GM18858 (cell line): ENCODE measurements at regions not wholly inside any gene's neighbourhood (a gene's known extent, or its start where the extent isn't known, plus 50 kb on each side); places are given as distances from the start of the nearest gene placed in this dataset.
"Not testable (repeated sequence)": the region's sequence is repeated elsewhere in the genome, so short reads cannot be mapped to it uniquely, and the experiment has no call there.

Experiments
- ATAC-seq: cut with Tn5 transposase; IDR thresholded peaks from one replicate; pipeline ENCODE4 v1.9.1; 2021; ENCODE audit not compliant: unreplicated experiment

DNA sequence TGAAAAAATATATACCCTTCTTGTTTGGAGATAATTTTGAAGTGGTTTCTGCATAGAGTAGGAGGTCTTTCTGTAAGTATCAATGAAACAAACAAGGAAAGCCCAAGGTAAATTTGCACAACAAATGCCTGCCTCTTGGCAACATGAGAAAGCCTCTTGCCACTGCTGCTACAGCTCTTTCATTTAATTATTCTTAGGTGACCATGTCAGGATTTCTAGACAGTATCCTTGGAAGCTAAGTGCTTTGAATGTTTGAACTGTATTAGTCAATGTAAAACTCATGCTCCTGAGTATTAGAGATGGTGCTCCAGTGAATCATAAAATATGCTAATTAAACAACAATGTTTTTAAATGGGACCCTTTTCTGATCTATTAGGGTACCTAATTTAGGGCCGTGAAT is 81.2 kb upstream of the ITGB1 start:
- ATAC-seq: no peak

DNA sequence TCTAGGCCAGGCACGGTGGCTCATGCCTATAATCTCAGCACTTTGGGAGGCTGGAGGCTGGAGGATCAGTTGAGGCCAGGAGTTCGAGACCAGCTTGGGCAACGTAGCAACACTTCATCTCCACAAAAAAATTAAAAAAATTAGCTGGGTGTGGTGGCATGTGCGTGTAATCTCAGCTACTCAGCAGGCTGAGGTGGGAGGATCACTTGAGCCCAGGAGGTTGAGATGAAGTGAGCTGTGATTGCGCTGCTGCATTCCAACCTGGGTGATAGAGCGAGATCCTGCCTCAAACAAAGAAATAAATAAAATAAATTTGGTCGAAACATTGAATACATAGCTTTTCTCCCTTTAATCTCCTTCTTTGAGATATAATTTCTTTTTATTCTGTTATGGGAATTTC is 80.6 kb upstream of the ITGB1 start:
- no peak for ATAC-seq

DNA sequence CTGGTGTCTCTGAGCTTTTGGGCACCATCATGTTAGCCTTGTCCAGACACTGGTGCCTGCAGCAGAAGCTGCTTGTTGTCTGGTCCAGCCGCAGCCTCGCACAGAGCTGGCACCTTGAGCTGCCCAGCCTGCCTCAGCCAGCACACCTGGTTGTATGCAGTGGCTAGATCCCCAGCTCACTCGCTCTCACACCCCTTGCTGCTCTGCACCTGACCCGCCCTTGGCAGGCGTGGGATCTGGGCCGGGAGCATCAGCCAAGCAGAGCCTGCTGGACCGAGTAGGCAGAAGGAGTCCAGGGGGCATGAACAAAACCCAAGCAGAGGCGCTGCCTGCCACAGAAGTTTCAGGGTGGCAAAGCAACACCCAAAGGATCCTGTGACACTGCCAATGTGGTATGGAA is 79.7 kb upstream of the ITGB1 start:
- no peak for ATAC-seq

DNA sequence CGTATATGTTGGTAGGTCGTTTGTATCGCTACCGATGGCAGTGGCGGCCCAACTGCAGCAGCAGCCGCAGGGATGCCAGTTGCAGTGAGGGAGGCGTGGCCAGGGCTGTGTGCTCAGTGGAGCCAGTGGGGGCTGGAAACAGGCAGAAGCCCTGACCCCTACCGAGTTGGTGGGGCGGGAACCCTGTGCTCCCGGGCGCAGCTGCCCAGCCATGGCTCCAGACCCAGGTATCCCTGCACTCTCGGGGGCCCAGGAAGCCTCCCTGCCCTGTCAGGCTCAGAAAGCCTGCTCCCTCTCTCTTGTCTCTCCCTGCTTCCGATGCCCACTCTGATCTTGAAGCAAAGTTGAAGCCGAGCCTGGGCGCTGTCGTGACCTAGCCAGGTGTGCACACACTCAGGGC is 78.6 kb upstream of the ITGB1 start:
- ATAC-seq: no peak

DNA sequence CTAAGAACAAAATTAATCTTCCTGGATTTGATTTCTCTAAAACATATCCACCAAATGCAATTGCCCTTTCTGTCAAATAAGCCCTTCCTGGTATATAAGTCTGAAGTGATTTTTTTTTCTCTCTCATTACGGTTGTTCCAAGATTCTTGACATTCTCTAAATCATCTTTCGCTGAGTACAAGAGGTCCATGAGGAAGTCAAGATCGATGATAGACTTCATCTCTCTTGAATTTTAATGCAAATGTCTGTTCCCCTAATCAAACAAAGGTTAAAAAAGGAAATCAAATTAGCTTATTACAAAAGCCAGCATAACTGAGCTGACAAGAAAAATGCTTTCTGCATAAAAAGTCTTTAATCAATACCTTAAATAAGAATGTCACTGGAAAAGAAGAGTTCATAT is 77.4 kb upstream of the ITGB1 start:
- ATAC-seq: no peak

DNA sequence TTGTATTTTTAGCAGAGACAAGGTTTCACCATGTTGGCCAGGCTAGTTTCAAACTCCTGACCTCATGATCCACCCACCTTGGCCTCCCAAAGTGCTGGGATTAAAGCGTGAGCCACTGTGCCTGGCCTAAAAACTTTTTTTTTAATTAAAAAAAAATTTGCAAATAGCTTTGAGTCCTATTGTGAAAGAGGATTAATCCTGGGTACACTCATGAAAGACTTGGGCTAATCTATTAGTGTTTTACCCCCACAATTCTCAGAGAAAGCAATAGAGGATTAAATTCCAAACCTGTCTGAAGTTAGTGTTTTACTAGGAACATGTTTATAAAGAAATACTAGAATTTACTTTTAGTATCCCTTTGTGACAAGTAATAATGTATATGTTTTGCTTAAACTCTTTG is 76.9 kb upstream of the ITGB1 start:
- no peak for ATAC-seq

DNA sequence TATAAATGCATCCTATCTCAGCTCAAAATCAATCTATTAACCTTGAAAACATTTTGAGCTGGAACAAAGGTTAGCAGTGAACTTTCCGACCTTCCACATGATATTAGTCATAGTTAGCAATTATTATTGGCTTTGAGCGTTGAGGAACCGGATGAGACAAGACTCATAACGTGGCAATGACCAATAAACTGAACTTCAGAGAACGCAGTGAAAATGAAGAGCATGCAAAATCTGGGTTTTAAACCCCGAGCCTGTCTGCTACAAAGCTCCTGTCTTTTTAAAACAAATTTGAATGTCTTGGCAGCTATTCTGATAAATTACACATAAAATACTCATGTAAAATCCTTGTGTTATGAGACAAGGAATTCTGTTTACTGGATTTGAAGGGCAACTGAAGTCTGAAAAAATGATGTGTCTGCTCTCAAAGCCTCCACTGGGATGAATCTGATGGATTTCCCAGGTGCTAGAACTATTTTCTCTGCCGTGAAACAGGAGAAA is 74.7 kb upstream of the ITGB1 start:
- no peak for ATAC-seq

DNA sequence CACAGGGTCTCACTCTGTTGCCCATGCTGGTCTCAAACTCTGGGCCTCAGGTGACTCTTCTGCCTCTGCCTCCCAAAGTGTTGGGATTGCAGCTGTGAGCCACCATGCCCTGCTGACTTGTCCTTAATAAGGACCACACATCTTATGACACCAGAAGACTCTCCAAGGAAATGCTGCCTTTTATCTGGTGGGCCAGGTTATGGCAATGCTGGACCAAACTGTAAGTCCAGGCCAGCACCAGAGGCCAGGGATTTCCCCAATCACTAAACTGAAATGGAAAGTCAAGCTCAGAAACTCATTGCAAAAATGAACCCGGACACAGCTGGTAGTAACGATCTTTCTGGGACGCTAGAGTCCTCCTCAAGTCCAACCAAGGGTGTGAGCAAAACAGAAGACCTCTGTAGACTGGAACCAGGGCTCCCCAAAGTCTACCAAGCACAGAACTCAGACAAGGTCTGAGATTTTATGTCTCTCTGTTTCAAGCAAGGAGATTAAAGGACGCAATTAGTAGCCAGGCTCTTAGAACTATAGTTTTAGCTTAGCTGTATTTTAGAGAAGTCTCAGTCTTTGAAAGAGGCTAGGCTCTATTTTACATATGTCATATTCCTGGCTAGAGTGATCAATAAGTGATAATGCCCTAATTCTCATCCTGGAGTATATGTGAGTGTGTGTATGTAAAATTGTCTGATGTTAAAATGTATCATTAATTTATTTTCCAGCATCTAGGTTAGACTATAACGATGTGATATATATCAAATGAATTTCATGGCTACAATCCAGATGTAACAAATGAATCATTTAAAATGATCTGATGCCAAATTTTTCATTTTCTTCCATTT is 74.0 kb upstream of the ITGB1 start:
- ATAC-seq: no peak

DNA sequence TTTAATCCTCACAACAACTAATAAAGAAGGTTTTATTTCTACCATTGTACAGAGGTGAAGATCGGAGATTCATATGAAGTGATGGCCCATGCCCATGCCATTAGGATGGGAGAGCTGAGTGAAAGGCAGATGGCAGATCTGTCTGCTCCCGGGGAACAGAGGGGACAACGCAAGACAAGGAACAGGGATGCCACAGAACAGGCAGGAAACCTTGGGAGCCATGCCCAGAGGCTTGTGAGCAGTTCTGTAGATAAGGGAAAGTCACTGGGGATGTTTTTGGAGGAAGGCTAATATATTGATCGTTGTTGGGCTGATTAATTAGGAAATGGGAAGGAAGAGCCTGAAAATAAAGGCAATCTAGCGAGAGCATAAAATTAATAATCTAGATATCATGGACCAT is 73.1 kb upstream of the ITGB1 start:
- no peak for ATAC-seq

DNA sequence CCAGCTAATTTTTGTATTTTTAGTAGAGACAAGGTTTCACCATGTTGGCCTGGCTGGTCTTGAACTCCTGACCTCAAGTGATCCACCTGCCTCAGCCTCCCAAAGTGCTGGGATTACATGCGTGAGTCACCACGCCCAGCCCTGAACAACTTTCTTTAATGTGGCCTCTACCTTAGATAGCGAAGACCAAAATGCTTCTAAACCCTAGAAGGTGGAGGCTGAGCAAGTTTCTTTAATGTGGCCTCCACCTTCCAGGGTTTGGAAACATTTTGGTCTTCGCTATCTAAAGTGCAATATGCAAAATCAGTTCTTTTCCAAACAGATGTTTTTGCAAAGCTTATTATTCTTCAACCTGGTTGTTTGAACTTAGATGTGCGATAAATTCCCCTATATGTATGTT is 70.5 kb upstream of the ITGB1 start:
- not testable (repeated sequence) for ATAC-seq

DNA sequence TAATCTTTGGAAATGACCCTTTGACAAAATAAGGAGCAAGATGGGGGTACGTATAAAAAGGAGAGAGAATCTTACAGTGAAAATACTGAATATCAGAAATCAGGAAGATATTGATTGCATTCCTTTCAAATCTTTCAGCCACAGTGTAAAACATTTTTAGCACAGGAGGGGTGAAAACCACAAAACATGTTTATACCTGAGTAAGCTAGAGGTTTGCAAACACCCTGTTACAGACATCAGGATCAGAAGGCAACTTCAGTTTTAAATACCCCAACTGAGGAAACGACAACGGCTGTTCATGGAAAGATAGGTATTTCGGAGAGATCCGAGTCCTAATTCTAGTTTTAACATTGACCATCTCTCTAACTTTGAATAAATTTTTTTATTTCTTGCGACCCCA is 69.1 kb upstream of the ITGB1 start:
- ATAC-seq: no peak

DNA sequence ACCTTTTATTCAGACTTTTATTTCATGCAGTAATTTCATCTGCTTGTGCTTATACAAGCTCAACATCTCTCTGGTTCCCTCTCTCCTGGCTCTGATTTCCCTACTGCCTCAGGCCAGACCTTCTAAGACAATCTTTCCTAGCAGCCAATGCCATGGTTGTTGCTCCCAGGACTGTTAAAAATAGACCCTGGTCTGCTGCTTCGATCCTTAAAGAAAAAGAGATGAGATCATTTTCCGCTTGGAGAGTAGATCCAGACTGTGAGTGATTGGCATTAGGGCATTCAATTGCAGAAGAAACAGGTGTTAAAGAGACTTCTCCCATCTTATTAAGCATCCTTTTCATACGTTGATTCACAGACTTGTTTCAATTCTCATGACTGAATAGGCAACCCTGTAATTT is 68.4 kb upstream of the ITGB1 start:
- ATAC-seq: no peak

DNA sequence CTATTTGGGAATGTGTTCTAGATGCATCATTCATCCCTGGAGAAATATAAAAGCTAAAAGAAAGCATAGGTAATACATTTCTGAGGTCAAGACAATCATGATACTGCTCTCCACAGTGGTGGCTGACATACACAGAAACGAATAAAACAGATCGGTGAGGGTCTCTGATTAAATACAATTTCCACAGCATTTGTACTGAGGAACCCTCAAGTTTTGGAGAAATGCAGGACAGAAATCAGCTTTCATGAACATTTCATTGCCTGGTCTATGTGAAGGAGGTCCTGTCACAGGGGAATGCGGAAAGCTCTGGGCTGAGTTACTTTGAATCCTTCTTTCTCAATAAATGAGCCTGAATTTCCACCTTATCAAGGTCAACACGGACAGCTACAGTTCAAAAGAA is 67.9 kb upstream of the ITGB1 start:
- ATAC-seq: no peak

DNA sequence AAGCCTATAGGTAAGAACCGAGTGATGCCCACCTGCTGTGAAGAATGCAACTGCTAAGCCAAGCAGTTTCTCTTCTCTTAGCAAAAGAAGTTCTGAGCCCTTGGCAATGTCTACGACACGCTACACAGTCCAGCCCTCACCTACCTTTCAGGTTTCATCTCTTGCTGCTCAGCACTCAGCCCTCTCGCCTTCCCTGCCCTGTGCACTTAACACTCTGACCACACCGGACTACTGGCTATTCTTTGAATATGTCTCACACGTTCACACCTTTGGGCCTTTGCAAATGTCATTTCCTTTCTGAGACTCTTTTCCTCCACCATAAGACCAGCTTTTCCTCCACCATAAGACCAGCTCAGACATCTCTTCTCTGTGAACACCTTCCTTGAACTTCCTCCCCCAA is 67.0 kb upstream of the ITGB1 start:
- peak; percentile 85 for ATAC-seq

DNA sequence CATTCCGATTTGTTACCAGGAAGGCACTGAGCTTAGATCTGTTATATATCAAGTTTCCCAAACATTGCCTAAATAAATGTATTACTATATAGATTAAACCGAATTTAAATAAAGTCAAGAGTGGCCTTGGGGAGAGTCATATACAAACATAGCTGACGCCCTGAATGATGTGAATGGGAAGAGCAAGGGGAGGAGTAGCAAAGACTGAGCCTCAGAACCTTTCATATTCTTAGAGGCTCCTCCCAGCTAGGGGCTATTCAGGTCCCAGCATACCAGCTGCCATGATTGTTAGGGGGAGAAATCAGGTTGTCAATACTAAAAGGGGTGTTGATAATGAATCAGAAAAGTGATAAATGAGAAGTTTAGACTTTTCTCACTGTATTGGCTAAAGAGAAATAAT is 64.7 kb upstream of the ITGB1 start:
- no peak for ATAC-seq

DNA sequence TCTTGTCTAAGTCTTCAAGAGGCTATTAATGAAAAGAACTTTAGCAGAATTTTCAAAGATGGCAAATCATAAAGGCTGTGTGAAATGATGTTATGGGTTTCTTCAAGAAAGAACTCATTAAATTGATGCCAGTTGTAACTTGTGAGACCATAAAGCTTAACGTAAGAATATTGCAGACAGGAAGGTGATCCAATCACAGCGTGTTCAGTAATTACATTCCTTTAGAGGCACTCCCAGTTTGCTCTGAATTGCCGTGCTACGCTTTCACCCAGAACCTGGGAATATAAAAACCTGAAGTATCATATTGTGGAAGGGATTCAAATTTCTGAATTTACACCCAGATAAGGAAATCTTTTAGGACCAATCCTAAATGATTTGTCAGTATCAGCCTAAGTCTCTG is 64.1 kb upstream of the ITGB1 start:
- no peak for ATAC-seq

DNA sequence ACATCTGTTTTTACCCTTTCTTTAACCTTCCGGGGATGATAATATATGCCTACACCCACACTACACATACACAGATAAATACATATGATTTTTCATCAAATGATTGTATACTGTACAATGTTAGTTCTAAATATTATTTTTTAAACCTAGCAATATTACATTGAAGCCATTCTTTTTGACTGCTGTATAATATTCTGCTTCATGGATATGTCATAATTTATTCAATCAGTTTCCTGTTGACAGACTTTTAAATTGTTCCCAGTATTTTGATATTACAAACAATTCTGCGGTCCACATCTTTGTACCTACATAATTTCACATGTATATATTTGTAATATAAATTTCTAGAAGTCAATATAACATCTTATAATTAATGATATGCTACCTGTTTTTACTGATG is 59.0 kb upstream of the ITGB1 start:
- no peak for ATAC-seq

DNA sequence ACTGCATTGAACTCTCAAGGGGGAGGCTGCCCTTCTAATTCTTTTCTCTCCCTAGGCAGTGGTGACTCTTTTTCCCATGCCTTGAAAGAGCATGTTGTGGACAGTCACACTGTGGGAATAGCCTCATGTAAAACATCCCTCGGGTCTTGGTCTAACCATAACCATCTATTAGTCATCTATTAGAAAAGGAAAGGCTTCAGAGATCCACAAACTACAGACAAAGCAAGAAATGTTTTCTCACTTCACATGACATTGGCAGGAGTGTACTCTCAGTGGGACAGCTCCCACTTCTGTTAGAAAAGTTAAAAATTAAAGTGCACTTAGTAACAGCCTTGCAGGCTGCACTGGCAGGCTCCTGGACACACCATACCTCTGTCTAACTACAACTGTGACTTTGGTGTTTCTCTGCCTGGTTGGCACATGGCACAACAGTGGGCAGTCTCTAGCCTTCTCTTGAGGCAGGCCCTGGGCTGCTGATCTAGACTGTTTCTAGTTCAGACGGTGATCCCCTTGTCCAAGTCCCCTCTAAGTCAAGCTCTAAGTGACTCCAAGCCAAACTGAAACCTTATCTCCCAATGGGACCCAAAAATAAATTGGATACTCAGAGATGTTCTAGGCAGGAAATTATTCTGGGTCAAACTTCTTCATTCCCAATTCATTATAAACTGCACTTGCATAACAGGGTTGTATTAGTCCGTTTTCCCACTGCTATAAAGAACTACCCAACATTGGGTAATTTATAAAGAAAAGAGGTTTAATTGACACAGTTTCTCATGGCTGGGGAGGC is 57.9 kb upstream of the ITGB1 start:
- ATAC-seq: no peak

DNA sequence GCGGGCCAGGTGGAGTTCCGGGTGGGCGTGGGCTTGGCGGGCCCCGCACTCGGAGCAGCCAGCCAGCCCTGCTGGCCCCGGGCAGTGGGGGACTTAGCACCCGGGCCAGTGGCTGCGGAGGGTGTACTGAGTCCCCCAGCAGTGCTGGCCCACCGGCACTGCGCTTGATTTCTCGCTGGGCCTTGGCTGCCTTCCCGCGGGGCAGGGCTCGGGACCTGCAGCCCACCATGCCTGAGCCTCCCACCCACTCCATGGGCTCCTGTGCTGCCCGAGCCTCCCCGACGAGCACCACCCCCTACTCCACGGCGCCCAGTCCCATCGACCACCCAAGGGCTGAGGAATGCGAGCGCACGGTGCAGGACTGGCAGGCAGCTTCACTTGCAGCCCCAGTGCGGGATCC is 55.3 kb upstream of the ITGB1 start:
- not testable (repeated sequence) for ATAC-seq

DNA sequence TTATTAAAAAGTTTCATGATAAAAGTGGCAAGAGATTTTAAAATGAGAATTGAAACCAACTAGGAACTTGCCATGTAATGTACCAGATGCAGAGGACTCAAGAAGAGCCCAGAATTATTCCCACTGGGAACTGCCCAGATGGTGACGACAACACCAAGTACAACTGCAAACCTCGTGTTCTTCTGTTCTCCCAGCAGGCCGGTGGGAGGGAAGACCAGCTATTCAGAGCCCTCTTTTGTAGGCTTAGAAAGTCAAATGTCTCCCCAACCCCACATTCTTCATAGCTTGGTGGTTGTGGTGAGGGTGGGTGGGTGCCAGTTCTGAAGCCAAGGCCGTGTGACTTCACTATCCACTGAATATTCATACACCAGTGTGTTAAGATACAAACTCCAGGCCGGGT is 54.3 kb upstream of the ITGB1 start:
- no peak for ATAC-seq

DNA sequence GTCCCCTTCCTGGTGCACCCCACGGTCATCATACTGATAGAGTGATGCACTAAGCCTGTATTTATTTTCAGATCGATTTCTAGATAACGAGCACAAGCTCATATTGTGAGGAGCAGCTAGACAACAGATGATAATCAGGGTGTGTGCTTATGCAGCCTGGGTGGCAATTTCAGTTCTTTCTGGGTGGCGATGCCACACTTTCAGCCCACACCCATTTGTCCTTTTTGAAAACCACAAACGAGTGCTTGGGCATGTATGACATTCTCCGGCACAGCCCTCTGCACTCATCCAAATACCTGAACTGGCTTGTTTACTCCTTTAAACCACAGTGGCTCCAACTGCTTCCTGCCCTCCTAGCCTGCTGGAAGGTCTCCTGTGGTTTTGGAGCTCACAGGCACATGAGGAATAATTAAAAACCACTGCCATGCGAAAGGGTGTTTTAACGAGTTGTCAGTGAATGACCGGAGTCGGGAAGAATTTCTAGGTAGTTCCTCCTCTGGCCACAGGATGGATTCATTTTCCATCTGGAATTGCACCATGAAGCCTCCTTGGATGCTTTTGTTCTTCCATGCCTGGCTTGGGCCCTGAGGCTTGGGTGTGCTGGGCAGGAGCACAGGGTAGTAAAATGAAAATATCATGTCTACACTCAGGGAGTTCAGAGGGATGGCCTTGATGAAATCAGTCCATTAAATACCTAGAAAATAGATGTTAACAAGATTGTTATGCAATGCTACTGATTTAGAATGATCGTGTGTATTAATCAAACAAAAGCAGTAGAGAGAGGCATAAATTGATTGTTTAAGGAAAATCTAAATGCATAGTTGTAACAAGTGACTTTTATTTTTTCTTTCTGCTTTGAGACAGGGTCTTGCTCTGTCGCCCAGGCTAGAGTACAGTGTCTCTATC is 52.4 kb upstream of the ITGB1 start:
- ATAC-seq: no peak
